Stomach (tissue), 8 donors: ENCODE measurements at regions not wholly inside any gene's neighbourhood (a gene's known extent, or its start where the extent isn't known, plus 50 kb on each side); places are given as distances from the start of the nearest gene placed in this dataset.

Source experiments
- DNase-seq, 2 donors: peaks; one replicate each; pipeline versions ENCODE4 v3.0.0 to v3.0.0-alpha.2; 2013 to 2019
- H3K27ac ChIP-seq, 5 donors: fragments of 200-600 bp in 4 of 5; sonication (generic) in 4 of 5; one replicate each; pipeline ENCODE4 v1.5.1; 2013 to 2019; ENCODE audit warnings: mild to moderate bottlenecking in 1 of 5, moderate library complexity in 1 of 5
- H3K27me3 ChIP-seq, 3 donors: fragments of 200-600 bp; sonication (generic); one replicate each; pipeline ENCODE4 v1.5.1; 2017 to 2019; ENCODE audit warnings: mixed run types in 1 of 3
- H3K36me3 ChIP-seq, 4 donors: fragments of 200-600 bp; sonication (generic); 1 replicate in 3 of 4; 2 replicates in 1 of 4; pipeline ENCODE4 v1.5.1; 2016 to 2019
- H3K4me1 ChIP-seq, 4 donors: fragments of 200-600 bp; sonication (generic); one replicate each; pipeline ENCODE4 v1.5.1; 2016 to 2019
- H3K4me3 ChIP-seq, 4 donors: fragments of 200-600 bp; sonication (generic) in 3 of 4; one replicate each; pipeline ENCODE4 v1.5.1; 2016 to 2019; ENCODE audit warnings: mild to moderate bottlenecking in 1 of 4
- H3K9me3 ChIP-seq, 4 donors: fragments of 200-600 bp; sonication (generic); one replicate each; pipeline ENCODE4 v1.5.1; 2016 to 2019
- CTCF ChIP-seq, 7 experiments: fragments of 450-650 bp in 4 of 7; fragments of 200-600 bp in 3 of 7; sonication (generic) in 3 of 7; IDR thresholded peaks; one replicate each; pipeline ENCODE4 v1.5.1; 2016 to 2019; ENCODE audit warnings: antibody characterized with exemption in 7 of 7, control low read depth in 2 of 7, mild to moderate bottlenecking in 1 of 7
- EP300 ChIP-seq: sonication (generic); formaldehyde crosslinking; IDR thresholded peaks from one replicate; pipeline ENCODE4 v1.6.1; 2017; ENCODE audit warnings: antibody characterized with exemption
- POLR2A ChIP-seq, 4 donors: fragments of 450-650 bp; IDR thresholded peaks; one replicate each; pipeline ENCODE4 v1.6.1; 2016; ENCODE audit warnings: antibody characterized with exemption in 4 of 4, control low read depth in 2 of 4, mild to moderate bottlenecking in 1 of 4, moderate library complexity in 1 of 4
- POLR2AphosphoS5 ChIP-seq, 3 donors: sonication (generic); formaldehyde crosslinking; IDR thresholded peaks; one replicate each; pipeline ENCODE4 v1.6.1; 2016; ENCODE audit warnings: antibody characterized with exemption in 3 of 3
- WGBS, 5 donors: extraction: QIAGEN DNeasy Blood & Tissue Kit in 3 of 5; methylation state at CpG; one replicate each; pipeline versions ENCODE4 v1.1.5 to v1.1.7; 2013 to 2018; 5-methylcytosine and 5-hydroxymethylcytosine counted together
- intact Hi-C: fragments of 100-400 bp; cut with DNase I; formaldehyde crosslinking; loops from one replicate; pipeline ENCODE4 v1.15.1; 2023; ENCODE audit warnings: low total_unique reads
- donor health status: healthy with polysubstance abuse.
- donor health status: Bipolar disorder and iron deficiency.
- donor health status: healthy.

DNA sequence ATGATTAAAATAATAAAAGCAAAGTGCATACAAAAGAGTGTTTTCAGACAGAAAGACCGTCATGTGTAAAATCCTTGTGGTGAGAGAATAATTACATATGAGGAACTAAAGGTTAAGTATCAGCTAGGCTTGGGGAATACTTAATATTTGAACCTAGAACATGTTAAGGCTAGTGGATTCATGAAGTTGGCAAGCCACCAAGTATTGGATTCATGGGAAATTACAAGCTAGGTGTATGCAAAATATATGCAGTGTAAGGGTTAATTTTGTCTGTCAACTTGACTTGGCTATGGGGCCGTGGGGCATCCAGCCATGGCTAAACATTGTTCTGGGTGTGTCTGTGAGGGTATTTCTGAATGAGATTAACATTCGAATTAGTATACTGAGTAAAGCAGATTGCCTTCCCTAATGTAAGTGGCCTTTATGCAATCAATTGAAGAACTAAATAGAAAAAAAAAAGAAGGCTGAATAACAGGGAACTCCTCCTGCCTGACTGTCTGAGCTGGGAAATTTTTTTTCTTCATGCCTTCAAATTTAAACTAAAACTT, 533.5 kb upstream of the KLF12 start:
- Histone ChIP-seq H3K27me3 (no peaks in the 10 kb centered on the region), H3K36me3 (no peaks in the 10 kb centered on the region), H3K9me3 (no peaks in the 10 kb centered on the region), H3K4me3 (no peak overlapping the region), H3K27ac (no peak overlapping the region), H3K4me1 (no peaks in the 10 kb centered on the region)
- DNase-seq: no peak
- intact Hi-C loops: no loop called here
- WGBS, 5 donors: 42 to 55% (median 45%) methylated on average over 3 of the region's 3 CpGs
- no peak for TF ChIP-seq EP300
- TF ChIP-seq POLR2AphosphoS5 (IDR thresholded peaks at IDR 0.05): no peak
- no peak for TF ChIP-seq CTCF (IDR thresholded peaks at IDR 0.05)
- TF ChIP-seq POLR2A (IDR thresholded peaks at IDR 0.05): no peak

DNA sequence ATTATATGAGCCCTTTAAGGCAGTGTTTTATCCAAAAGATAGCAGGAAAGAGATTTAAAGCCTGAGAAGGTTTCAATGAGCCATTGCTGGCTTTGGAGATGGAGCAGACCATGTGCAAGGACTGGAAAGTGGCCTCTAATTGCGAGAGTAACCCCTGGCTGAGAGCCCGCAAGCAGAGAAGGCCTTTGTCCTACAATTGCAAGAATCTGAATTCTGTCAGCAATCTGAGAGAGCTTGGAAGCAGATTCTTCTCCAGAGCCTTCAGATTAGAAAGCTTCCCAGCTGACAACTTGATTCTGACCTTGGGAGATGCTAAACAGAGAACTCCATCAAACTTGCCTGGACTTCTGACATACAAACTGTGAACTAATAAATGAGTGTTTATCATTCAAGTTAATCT, 528.7 kb upstream of the KLF12 start:
- intact Hi-C loops: no loop called here

GRCh38 chr13:74661851-74662250, 527.6 kb upstream of the KLF12 start:
- 79 to 87% (median 82%) methylated on average over 2 of the region's 2 CpGs for WGBS, 5 donors
- H3K36me3 ChIP-seq: no peaks in the 10 kb centered on the region
- no peak overlapping the region for H3K4me3 ChIP-seq
- no peaks in the 10 kb centered on the region for H3K27me3 ChIP-seq
- intact Hi-C loops: no loop called here
- peaks cover 0 to 5% (median 0%) of the 10 kb centered on the region in 4 donors for H3K9me3 ChIP-seq
- H3K27ac ChIP-seq: no peak overlapping the region
- no peaks in the 10 kb centered on the region for H3K4me1 ChIP-seq
- no peak for DNase-seq
- no peak for TF ChIP-seq EP300
- TF ChIP-seq CTCF (IDR thresholded peaks at IDR 0.05): no peak
- no peak for TF ChIP-seq POLR2AphosphoS5 (IDR thresholded peaks at IDR 0.05)

More for the DNA sequence above, 528.7 kb upstream of the KLF12 start:
- Histone ChIP-seq H3K9me3 (peaks cover 0 to 5% (median 0%) of the 10 kb centered on the region in 4 donors), H3K27me3 (no peaks in the 10 kb centered on the region), H3K27ac (no peak overlapping the region), H3K4me1 (no peaks in the 10 kb centered on the region), H3K36me3 (no peaks in the 10 kb centered on the region), H3K4me3 (no peak overlapping the region)
- WGBS, 5 donors: 55 to 82% (median 78%) methylated on average over 2 of the region's 2 CpGs
- DNase-seq: peak in 1 of 2 donors; percentile 69
- no peak for TF ChIP-seq EP300
- TF ChIP-seq CTCF (IDR thresholded peaks at IDR 0.05): no peak
- TF ChIP-seq POLR2A (IDR thresholded peaks at IDR 0.05): no peak
- no peak for TF ChIP-seq POLR2AphosphoS5 (IDR thresholded peaks at IDR 0.05)

DNA sequence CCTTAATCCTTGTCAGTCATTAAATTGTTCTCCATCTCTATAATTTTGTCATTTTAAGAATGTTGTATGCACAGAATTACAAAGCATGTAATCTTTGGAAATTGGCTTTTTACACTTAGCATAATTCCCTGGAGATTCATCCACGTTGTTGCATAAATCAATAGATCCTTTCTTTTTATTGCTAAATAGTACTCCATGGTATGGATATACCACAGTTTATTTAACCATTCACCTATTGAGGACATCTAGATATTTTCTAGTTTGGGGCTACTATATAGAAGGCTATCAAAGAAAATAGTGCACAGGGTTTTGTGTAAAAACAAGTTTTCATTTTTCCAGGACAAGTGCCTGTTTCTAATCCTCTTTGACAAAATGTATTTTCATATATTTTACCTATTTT, 523.6 kb upstream of the KLF12 start:
- WGBS, 5 donors: 64 to 89% (median 71%) methylated on average over 1 of the region's 1 CpG
- no peaks in the 10 kb centered on the region for H3K27me3 ChIP-seq
- intact Hi-C loops: no loop called here
- no peaks in the 10 kb centered on the region for H3K4me1 ChIP-seq
- H3K27ac ChIP-seq: no peak overlapping the region
- peaks cover 0 to 5% (median 0%) of the 10 kb centered on the region in 4 donors for H3K9me3 ChIP-seq
- no peak overlapping the region for H3K4me3 ChIP-seq
- no peak for TF ChIP-seq CTCF (IDR thresholded peaks at IDR 0.05)
- no peak for TF ChIP-seq POLR2AphosphoS5 (IDR thresholded peaks at IDR 0.05)
- no peak for TF ChIP-seq POLR2A (IDR thresholded peaks at IDR 0.05)
- no peak for TF ChIP-seq EP300
- H3K36me3 ChIP-seq: no peaks in the 10 kb centered on the region
- DNase-seq: no peak
